ENCODE measurements at regions not wholly inside any gene's neighbourhood (a gene's known extent, or its start where the extent isn't known, plus 50 kb on each side); places are given as distances from the start of the nearest gene placed in this dataset.

DNA sequence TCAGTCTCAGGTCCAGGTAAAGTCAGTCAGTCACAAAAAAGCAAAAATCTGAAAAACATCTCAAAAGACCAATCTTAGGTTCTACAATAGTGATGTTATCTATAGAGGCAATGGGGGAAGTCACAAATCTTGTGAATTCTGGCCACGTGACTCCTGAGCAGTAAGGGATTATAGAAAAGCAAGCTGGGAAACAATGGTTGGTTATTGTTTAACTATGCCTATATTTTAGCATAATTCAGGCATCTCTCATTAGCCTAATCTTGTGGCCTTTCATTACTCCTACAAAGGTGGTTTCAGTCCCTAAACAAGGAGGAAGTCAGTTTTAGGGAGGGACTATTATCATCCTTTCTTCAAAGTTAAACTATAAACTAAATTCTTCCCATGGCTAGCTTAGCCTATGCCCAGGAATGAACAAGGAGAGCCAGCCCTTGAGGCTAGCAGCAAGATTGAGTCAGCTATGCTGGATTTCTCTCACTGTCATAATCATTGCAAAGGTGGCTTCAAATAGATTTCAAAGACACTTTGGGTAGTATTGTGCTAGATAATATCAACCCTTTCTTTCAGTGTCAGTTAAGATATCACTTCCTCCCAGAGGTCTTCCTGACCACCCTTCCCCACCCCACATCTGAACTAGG is 56.4 kb upstream of the ITGA6 start:
- no peak for DNase-seq

DNA sequence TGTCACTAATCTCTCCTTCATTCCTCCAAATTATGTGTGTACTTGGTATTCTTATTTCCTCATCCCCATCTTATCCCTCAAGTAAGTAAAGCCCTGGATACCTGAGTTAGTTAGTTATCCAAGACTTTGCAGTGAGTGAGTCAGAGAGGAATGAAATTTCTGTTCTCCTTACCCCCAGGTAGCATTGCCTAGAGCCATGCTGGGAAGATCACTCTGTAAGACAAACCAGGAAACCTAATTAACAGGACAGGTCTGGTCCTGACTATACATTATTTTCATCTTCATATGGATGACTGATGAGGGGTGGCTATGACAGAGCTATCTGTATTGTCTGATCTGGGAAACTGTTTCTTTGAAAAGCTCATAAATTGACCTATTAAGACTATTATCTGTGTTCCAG is 55.0 kb upstream of the ITGA6 start:
- no peak for DNase-seq

DNA sequence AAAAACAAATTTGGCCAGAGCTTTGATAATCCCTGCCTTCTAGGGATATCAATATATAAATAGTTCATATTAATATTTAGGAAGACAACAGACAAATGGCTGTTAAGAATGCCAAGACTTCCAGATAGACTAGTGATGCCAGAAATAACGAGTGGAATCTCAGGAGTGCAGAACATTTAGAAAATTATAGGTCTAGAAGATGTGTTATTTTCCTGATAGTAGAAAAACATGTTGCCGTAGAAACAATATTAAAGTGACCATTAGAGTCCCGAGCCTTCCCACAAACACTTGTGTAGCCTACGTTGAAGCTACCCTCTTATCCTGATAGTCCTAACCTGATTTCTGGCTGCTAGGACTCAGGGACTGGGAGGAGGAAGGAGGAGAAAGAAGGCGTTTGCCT is 54.3 kb upstream of the ITGA6 start:
- no peak for DNase-seq

DNA sequence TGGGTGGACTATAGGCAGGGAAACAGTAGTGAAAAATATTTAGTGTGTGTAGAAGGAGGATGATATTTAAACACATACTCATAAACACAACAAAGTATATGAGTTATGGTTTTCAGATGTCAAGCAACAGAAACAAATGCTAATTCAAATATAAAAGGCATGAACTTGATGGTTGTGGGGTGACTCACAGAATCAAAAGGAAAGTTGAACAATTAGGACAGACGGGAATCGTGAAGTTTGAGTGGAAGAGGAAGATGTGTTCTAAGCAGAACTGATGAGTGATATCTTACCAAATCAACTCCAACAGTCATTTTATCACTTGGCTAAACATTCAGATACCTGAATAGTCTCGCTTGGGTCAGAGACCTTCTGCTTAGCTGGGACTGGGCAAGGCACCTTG is 53.6 kb upstream of the ITGA6 start:
- DNase-seq, result no peak

DNA sequence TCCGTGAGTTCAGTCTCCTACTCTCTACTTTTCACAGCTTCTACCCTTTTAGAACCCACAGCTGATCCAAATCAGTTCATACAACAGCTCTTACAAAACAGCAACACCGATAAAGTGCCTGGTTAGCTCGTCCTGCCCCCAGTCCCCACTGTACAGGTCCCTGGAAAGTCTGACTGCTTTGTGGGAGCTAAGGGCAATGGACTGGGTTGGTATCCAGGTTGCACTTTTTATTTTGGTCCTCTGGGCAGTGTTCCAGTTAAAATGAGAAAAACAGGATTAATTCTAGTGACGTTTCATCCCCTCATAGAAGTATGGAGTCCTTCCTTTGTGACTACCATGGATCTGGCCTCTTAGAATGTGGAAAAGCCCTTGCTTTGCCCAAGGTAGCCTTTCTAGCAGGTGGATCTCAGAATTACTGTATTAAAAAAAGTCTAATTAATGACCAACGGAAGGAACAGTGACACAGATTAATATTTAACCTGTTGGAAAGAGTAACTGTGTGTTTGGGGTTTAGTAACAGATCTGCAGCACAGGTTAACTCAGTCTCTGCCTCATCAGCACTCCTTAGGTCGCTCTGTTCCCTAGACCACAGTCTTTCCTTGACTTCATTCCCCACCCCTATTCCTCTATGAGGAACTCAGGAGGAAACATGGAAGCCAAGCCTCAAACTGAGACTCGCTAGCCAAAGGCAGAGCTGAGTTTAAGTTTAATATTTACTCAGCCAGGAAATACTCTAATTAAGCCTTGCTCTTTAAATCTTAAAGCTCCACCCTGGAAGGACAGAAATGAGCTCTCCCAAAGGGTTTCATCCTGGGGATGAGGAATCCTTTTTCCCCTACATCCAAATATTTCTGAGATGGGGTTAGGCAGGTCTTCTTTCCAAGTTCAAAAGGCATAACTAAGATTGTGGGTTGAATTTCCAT is 52.8 kb upstream of the ITGA6 start:
- DNase-seq, result no peak

DNA sequence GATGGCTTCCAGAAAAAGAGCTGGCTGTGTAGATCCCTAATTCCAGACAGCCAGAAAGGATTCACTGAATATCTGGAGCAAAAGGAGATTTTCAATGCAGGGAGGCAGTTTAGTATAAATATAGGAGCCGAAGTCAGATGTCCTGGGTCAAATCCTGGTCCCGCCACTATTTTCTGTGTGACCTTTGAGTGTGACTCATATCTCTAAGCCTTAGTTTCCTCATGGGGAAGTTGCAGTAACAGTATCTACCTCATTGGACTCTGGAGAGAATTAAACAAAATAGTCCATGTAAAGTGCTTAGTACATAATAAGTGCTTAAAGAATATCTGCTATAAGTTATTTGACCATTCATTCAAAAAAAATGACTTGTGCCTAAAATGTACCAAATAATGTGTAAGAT is 52.1 kb upstream of the ITGA6 start:
- no peak for DNase-seq

DNA sequence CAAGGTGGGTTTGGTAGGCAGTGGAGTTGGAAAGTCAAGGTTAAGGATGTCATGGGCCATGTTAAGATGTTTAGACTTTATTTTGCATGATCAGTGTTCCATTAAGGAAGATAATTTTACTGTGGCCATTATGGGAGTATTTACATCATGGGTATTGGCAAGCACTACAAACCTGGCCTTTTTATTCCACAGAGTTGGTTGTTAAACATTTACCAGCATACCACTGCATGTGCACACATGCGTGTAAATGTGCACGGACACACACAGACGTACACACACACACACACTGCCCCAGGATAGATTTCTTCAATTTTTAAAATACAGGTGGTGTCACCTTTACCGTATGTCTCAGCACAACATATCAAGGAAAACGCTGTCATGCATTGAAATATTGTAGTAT is 51.4 kb upstream of the ITGA6 start:
- DNase-seq, result no peak

DNA sequence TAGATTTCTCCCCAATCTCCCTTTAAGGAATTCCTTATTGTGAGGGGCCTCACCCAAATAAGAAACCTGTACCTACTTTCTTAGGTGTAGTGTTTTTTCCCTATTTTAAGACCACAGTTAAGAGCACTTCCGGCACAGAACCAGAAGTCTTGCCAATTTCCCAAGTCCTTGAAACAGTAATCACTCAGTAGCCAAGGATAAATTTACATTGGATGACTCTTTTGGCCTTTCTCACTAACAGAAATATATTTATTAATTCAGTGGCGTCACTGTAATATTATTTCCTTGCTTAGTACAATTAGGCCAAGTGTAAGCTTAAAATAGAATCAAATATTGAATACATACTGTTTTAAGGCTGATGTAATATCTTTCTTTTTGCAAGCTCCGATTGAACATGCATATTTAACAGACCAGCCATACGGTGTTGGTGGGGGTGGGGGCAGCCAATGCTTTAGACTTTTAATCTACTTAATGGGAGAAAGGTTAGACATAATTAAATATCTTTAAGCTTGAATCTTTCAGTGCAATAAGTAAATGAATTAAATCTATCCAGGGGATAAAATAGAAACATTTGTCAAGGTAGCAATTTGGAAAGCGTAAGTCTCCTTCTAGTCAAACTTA is 50.8 kb upstream of the ITGA6 start:
- no peak for DNase-seq

DNA sequence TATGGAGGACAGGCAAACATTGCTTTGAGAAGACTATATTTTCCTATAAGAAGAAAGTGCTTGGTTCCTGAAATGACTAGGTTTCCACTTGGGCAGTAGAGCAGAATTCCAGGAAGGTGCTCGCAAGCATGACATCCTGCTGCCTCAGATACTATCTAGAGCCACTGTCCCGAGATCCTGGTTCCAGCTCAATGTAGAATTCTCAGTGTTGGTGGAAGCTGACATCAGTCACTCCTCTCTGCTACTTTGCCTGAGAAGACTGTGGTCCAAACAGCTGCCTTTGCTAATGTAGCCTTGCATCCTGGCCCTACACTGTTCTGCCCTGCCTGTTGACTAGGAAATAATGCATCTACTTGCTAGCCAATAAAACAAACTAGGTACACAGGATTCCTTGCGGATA is 50.0 kb upstream of the ITGA6 start:
- DNase-seq, result no peak

Measured in femur (tissue), 1 donor.